CD4-positive, CD25-positive, alpha-beta regulatory T cell (primary cell): ENCODE measurements at regions not wholly inside any gene's neighbourhood (a gene's known extent, or its start where the extent isn't known, plus 50 kb on each side); places are given as distances from the start of the nearest gene placed in this dataset.

ENCODE experiments used
- ATAC-seq, 2 donors: fragments of 150-1000 bp; cut with Tn5 transposase; one replicate each; pipeline ENCODE4 v1.10.0; 2021; ENCODE audit warnings: low read depth in 2 of 2, moderate number of reproducible peaks in 2 of 2, moderate library complexity in 1 of 2
- DNase-seq, 3 donors: peaks; one replicate each; pipeline versions ENCODE4 v3.0.0 to v3.0.0-alpha.2; 2012 to 2022; ENCODE audit warnings: mixed read lengths in 1 of 3
- H3K27ac ChIP-seq: one replicate; pipeline ENCODE4 v1.7.0; 2013; ENCODE audit warnings: mild to moderate bottlenecking, low read length; ENCODE audit not compliant: insufficient read depth, poor library complexity, severe bottlenecking
- H3K27me3 ChIP-seq: one replicate; pipeline ENCODE4 v1.7.0; 2013; ENCODE audit warnings: low read length; ENCODE audit not compliant: control insufficient read depth, insufficient read depth
- H3K36me3 ChIP-seq: one replicate; pipeline ENCODE4 v1.7.0; 2013; ENCODE audit warnings: mild to moderate bottlenecking, low read length, moderate library complexity; ENCODE audit not compliant: control insufficient read depth, insufficient read depth
- H3K4me1 ChIP-seq: 2 replicates; pipeline ENCODE4 v1.7.0; 2013; ENCODE audit warnings: mild to moderate bottlenecking, low read length; ENCODE audit not compliant: insufficient read depth, control insufficient read depth, poor library complexity, severe bottlenecking
- H3K4me3 ChIP-seq: one replicate; pipeline ENCODE4 v1.7.0; 2013; ENCODE audit warnings: low read depth, mild to moderate bottlenecking, low read length, moderate library complexity
- H3K9me3 ChIP-seq, 2 experiments: 1 replicate in 1 of 2; 2 replicates in 1 of 2; pipeline ENCODE4 v1.7.0; 2013; ENCODE audit warnings: low read length in 2 of 2, mild to moderate bottlenecking in 1 of 2, moderate library complexity in 1 of 2; ENCODE audit not compliant: control insufficient read depth in 2 of 2
- H3K27ac Mint-ChIP-seq, 3 donors: one replicate each; pipeline ENCODE4 v1.8.0; 2020 to 2022; ENCODE audit warnings: mild to moderate bottlenecking in 3 of 3, mixed read lengths in 3 of 3, moderate library complexity in 2 of 3
- H3K27me3 Mint-ChIP-seq: one replicate; pipeline ENCODE4 v1.8.0; 2022; ENCODE audit warnings: mild to moderate bottlenecking, mixed read lengths
- H3K36me3 Mint-ChIP-seq: one replicate; pipeline ENCODE4 v1.8.0; 2020; ENCODE audit warnings: mixed read lengths
- H3K4me1 Mint-ChIP-seq, 4 donors: one replicate each; pipeline ENCODE4 v1.8.0; 2020 to 2022; ENCODE audit warnings: mixed read lengths in 4 of 4, mild to moderate bottlenecking in 1 of 4
- H3K4me3 Mint-ChIP-seq, 4 donors: one replicate each; pipeline ENCODE4 v1.8.0; 2020 to 2022; ENCODE audit warnings: mild to moderate bottlenecking in 4 of 4, mixed read lengths in 4 of 4, moderate library complexity in 3 of 4
- H3K9me3 Mint-ChIP-seq, 7 donors: one replicate each; pipeline ENCODE4 v1.8.0; 2020 to 2022; ENCODE audit warnings: mixed read lengths in 7 of 7, mild to moderate bottlenecking in 3 of 7, moderate library complexity in 2 of 7

GRCh38 chr13:44058624-44059215 is 179.0 kb downstream of the LACC1 start:
- Histone ChIP-seq H3K27me3 (peaks cover 3% of the 10 kb centered on the region), H3K9me3 (no peaks in the 10 kb centered on the region), H3K36me3 (no peaks in the 10 kb centered on the region), H3K4me1 (no peaks in the 10 kb centered on the region), H3K27ac (no peak overlapping the region), H3K4me3 (no peak overlapping the region)
- Mint-ChIP-seq H3K9me3 (peaks cover 0 to 3% (median 0%) of the 10 kb centered on the region in 7 donors), H3K36me3 (no peaks in the 10 kb centered on the region), H3K4me1 (no peaks in the 10 kb centered on the region), H3K4me3 (no peak overlapping the region), H3K27ac (no peak overlapping the region), H3K27me3 (peaks cover 34% of the 10 kb centered on the region)
- DNase-seq (no peak), ATAC-seq (no peak)

GRCh38 chr13:44061876-44062275 is 182.2 kb downstream of the LACC1 start:
- H3K27me3 Mint-ChIP-seq: peaks cover 39% of the 10 kb centered on the region
- H3K27ac Mint-ChIP-seq: no peak overlapping the region
- H3K9me3 ChIP-seq: no peaks in the 10 kb centered on the region
- no peak for ATAC-seq
- H3K4me1 ChIP-seq: no peaks in the 10 kb centered on the region
- H3K9me3 Mint-ChIP-seq: peaks cover 0 to 2% (median 0%) of the 10 kb centered on the region in 7 donors
- H3K4me3 ChIP-seq: no peak overlapping the region
- H3K4me1 Mint-ChIP-seq: no peaks in the 10 kb centered on the region
- no peak for DNase-seq
- no peak overlapping the region for H3K27ac ChIP-seq
- H3K4me3 Mint-ChIP-seq: no peak overlapping the region
- no peaks in the 10 kb centered on the region for H3K27me3 ChIP-seq
- H3K36me3 ChIP-seq: no peaks in the 10 kb centered on the region
- H3K36me3 Mint-ChIP-seq: no peaks in the 10 kb centered on the region

GRCh38 chr13:44063467-44063866 is 183.8 kb downstream of the LACC1 start:
- H3K27me3 Mint-ChIP-seq: peaks cover 29% of the 10 kb centered on the region
- DNase-seq: no peak
- Histone ChIP-seq H3K27ac (no peak overlapping the region), H3K27me3 (peaks cover 3% of the 10 kb centered on the region), H3K4me1 (no peaks in the 10 kb centered on the region), H3K9me3 (no peaks in the 10 kb centered on the region), H3K4me3 (no peak overlapping the region), H3K36me3 (no peaks in the 10 kb centered on the region)
- no peak for ATAC-seq
- H3K36me3 Mint-ChIP-seq: no peaks in the 10 kb centered on the region
- no peaks in the 10 kb centered on the region for H3K4me1 Mint-ChIP-seq
- no peak overlapping the region for H3K4me3 Mint-ChIP-seq
- no peak overlapping the region for H3K27ac Mint-ChIP-seq
- peaks cover 0 to 2% (median 0%) of the 10 kb centered on the region in 7 donors for H3K9me3 Mint-ChIP-seq

- Histone ChIP-seq H3K9me3 (no peaks in the 10 kb centered on the region), H3K36me3 (no peaks in the 10 kb centered on the region), H3K4me3 (no peak overlapping the region), H3K4me1 (no peaks in the 10 kb centered on the region), H3K27me3 (peaks cover 3% of the 10 kb centered on the region), H3K27ac (no peak overlapping the region)
- peaks cover 27% of the 10 kb centered on the region for H3K27me3 Mint-ChIP-seq
- DNase-seq (no peak), ATAC-seq (no peak)
- no peak overlapping the region for H3K4me3 Mint-ChIP-seq
- no peaks in the 10 kb centered on the region for H3K4me1 Mint-ChIP-seq
- H3K9me3 Mint-ChIP-seq: peaks cover 0 to 3% (median 0%) of the 10 kb centered on the region in 7 donors
- H3K36me3 Mint-ChIP-seq: no peaks in the 10 kb centered on the region
- no peak overlapping the region for H3K27ac Mint-ChIP-seq
Observed at GRCh38 chr13:44063881-44064280, 184.2 kb downstream of the LACC1 start.

GRCh38 chr13:44064357-44064756 is 184.7 kb downstream of the LACC1 start:
- Histone ChIP-seq H3K4me1 (no peaks in the 10 kb centered on the region), H3K36me3 (no peaks in the 10 kb centered on the region), H3K4me3 (no peak overlapping the region), H3K27me3 (peaks cover 3% of the 10 kb centered on the region), H3K9me3 (no peaks in the 10 kb centered on the region), H3K27ac (no peak overlapping the region)
- no peak for DNase-seq
- Mint-ChIP-seq H3K27ac (no peak overlapping the region), H3K9me3 (peaks cover 0 to 4% (median 0%) of the 10 kb centered on the region in 7 donors), H3K4me1 (no peaks in the 10 kb centered on the region), H3K4me3 (no peak overlapping the region), H3K36me3 (no peaks in the 10 kb centered on the region), H3K27me3 (peaks cover 30% of the 10 kb centered on the region)
- no peak for ATAC-seq

- peaks cover 0 to 14% (median 4%) of the 10 kb centered on the region in 7 donors for H3K9me3 Mint-ChIP-seq
- no peak overlapping the region for H3K27ac Mint-ChIP-seq
- Histone ChIP-seq H3K9me3 (peaks cover 0 to 4% of the 10 kb centered on the region in 2 experiments), H3K36me3 (no peaks in the 10 kb centered on the region), H3K4me3 (no peak overlapping the region), H3K4me1 (no peaks in the 10 kb centered on the region), H3K27ac (no peak overlapping the region), H3K27me3 (peaks cover 3% of the 10 kb centered on the region)
- no peaks in the 10 kb centered on the region for H3K4me1 Mint-ChIP-seq
- DNase-seq (no peak), ATAC-seq (no peak)
- H3K4me3 Mint-ChIP-seq: no peak overlapping the region
- H3K27me3 Mint-ChIP-seq: peaks cover 40% of the 10 kb centered on the region
- no peaks in the 10 kb centered on the region for H3K36me3 Mint-ChIP-seq
Observed at GRCh38 chr13:44068169-44068568, 188.5 kb downstream of the LACC1 start.

GRCh38 chr13:44068737-44069136 is 189.0 kb downstream of the LACC1 start:
- H3K4me3 ChIP-seq: no peak overlapping the region
- no peak overlapping the region for H3K27ac Mint-ChIP-seq
- no peaks in the 10 kb centered on the region for H3K36me3 Mint-ChIP-seq
- no peak for ATAC-seq
- H3K27me3 ChIP-seq: peaks cover 3% of the 10 kb centered on the region
- H3K9me3 Mint-ChIP-seq: peaks cover 0 to 14% (median 5%) of the 10 kb centered on the region in 7 donors
- no peaks in the 10 kb centered on the region for H3K4me1 ChIP-seq
- peaks cover 0 to 4% of the 10 kb centered on the region in 2 experiments for H3K9me3 ChIP-seq
- peaks cover 36% of the 10 kb centered on the region for H3K27me3 Mint-ChIP-seq
- H3K27ac ChIP-seq: no peak overlapping the region
- H3K4me3 Mint-ChIP-seq: no peak overlapping the region
- H3K36me3 ChIP-seq: no peaks in the 10 kb centered on the region
- DNase-seq: no peak
- no peaks in the 10 kb centered on the region for H3K4me1 Mint-ChIP-seq

GRCh38 chr13:44072536-44072935 is 192.8 kb downstream of the LACC1 start:
- no peak for ATAC-seq

More at GRCh38 chr13:44072536-44072935, 192.8 kb downstream of the LACC1 start:
- no peak overlapping the region for H3K27ac Mint-ChIP-seq
- H3K27me3 Mint-ChIP-seq: peaks cover 20% of the 10 kb centered on the region
- DNase-seq: no peak
- H3K36me3 Mint-ChIP-seq: no peaks in the 10 kb centered on the region
- no peaks in the 10 kb centered on the region for H3K4me1 ChIP-seq
- H3K9me3 Mint-ChIP-seq: peaks cover 0 to 14% (median 5%) of the 10 kb centered on the region in 7 donors
- H3K4me1 Mint-ChIP-seq: no peaks in the 10 kb centered on the region
- H3K4me3 ChIP-seq: no peak overlapping the region
- peaks cover 4% of the 10 kb centered on the region for H3K27me3 ChIP-seq
- H3K9me3 ChIP-seq: peaks cover 0 to 4% of the 10 kb centered on the region in 2 experiments
- no peak overlapping the region for H3K4me3 Mint-ChIP-seq
- no peaks in the 10 kb centered on the region for H3K36me3 ChIP-seq
- H3K27ac ChIP-seq: no peak overlapping the region
